ENCODE measurements at regions not wholly inside any gene's neighbourhood (a gene's known extent, or its start where the extent isn't known, plus 50 kb on each side); places are given as distances from the start of the nearest gene placed in this dataset.
"Not testable (repeated sequence)": the region's sequence is repeated elsewhere in the genome, so short reads cannot be mapped to it uniquely, and the experiment has no call there.

GRCh38 chr10:120109725-120110124 lies 217.2 kb downstream of the SEC23IP start:
- WGBS (ENCODE audit: insufficient coverage, insufficient read length) = no CpG with 5 or more reads among the region's 4 CpGs

DNA sequence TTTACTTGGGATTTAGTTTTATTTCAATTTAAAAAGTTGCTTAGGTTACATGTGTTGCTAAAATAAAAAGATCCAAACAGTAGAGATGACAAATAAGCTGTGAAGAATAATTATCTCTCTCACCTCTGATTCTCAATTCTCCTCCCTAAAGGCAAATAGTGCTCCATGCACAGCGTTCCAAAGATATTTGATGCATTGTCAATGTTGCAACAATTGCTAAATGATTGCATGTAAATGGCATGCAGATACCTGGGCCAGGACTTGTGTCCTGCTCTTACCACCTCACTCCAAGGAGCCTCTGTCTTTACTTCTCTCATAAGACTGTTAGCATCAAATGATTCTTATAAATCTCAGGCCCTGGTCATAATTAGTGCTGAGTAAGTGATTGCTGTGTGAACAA lies 217.7 kb downstream of the SEC23IP start:
- H3K36me3 ChIP-seq (ENCODE audit: control insufficient read depth, insufficient read depth, low read length) = no peaks in the 10 kb centered on the region
- no peaks in the 10 kb centered on the region for H3K9me3 ChIP-seq (ENCODE audit: control insufficient read depth, insufficient read depth, low read length)
- DNase-seq (ENCODE audit: low read depth, low spot score) = no peak
- no peaks in the 10 kb centered on the region for H3K27me3 ChIP-seq (ENCODE audit: control insufficient read depth, insufficient read depth, low read length)
- H3K4me1 ChIP-seq (ENCODE audit: control insufficient read depth, insufficient read depth, low read length) = no peaks in the 10 kb centered on the region
- H3K4me3 ChIP-seq (ENCODE audit: low read length) = no peak overlapping the region
- no peak overlapping the region for H3K27ac ChIP-seq (ENCODE audit: low read length)
- no CpG with 5 or more reads among the region's 1 CpG for WGBS (ENCODE audit: insufficient coverage, insufficient read length)

More at GRCh38 chr10:120109725-120110124, 217.2 kb downstream of the SEC23IP start:
- H3K4me3 ChIP-seq (ENCODE audit: low read length); DNase-seq (ENCODE audit: low read depth, low spot score); H3K36me3 ChIP-seq (ENCODE audit: control insufficient read depth, insufficient read depth, low read length); H3K4me1 ChIP-seq (ENCODE audit: control insufficient read depth, insufficient read depth, low read length); H3K9me3 ChIP-seq (ENCODE audit: control insufficient read depth, insufficient read depth, low read length); H3K27ac ChIP-seq (ENCODE audit: low read length); H3K27me3 ChIP-seq (ENCODE audit: control insufficient read depth, insufficient read depth, low read length): not testable (repeated sequence)

DNA sequence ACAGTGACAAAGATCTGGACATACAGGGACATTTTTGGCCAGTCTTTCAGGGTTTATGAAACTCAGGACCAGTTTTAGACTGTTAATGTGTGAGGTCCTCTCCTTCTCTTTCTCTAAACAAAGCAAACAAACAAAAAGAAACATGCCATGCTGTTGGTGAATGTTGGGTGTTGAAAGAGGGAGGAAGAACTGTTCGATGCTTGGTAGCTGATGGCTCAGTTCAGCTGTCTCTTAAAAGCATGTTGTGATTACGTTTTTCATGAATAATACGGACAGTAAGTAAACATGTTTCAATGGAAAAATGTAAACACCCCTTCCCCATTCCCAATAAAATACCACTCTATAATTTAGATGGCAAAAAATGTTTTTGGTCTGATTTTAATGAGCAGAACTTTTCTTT lies 219.1 kb downstream of the SEC23IP start:
- no peak for DNase-seq (ENCODE audit: low read depth, low spot score)
- H3K4me1 ChIP-seq (ENCODE audit: control insufficient read depth, insufficient read depth, low read length) = no peaks in the 10 kb centered on the region
- H3K9me3 ChIP-seq (ENCODE audit: control insufficient read depth, insufficient read depth, low read length) = no peaks in the 10 kb centered on the region
- WGBS (ENCODE audit: insufficient coverage, insufficient read length) = no CpG with 5 or more reads among the region's 3 CpGs
- H3K27me3 ChIP-seq (ENCODE audit: control insufficient read depth, insufficient read depth, low read length) = no peaks in the 10 kb centered on the region
- H3K27ac ChIP-seq (ENCODE audit: low read length) = no peak overlapping the region
- no peak overlapping the region for H3K4me3 ChIP-seq (ENCODE audit: low read length)
- H3K36me3 ChIP-seq (ENCODE audit: control insufficient read depth, insufficient read depth, low read length) = no peaks in the 10 kb centered on the region

DNA sequence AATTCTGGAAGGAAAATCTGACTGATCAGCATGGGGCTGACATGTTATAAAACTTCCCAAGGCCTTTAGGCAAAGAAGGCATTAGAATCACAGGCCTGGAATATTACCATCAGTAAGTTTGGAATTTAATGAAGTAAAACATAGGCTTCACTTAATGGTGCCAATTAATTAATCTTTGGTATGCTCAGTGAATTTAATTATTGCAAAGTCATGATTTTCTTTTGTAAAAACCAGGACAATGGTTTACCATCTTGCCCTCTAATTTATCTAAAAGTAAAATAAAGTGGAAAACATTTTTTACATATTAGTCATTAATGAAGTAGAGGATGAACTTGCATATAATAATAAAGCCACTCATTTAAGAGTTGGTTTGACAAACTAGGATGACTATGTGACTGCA lies 220.3 kb downstream of the SEC23IP start:
- Histone ChIP-seq H3K9me3 (ENCODE audit: control insufficient read depth, insufficient read depth, low read length) (no peaks in the 10 kb centered on the region), H3K4me3 (ENCODE audit: low read length) (no peak overlapping the region), H3K27me3 (ENCODE audit: control insufficient read depth, insufficient read depth, low read length) (no peaks in the 10 kb centered on the region), H3K36me3 (ENCODE audit: control insufficient read depth, insufficient read depth, low read length) (no peaks in the 10 kb centered on the region), H3K27ac (ENCODE audit: low read length) (no peak overlapping the region), H3K4me1 (ENCODE audit: control insufficient read depth, insufficient read depth, low read length) (no peaks in the 10 kb centered on the region)
- DNase-seq (ENCODE audit: low read depth, low spot score) = no peak

DNA sequence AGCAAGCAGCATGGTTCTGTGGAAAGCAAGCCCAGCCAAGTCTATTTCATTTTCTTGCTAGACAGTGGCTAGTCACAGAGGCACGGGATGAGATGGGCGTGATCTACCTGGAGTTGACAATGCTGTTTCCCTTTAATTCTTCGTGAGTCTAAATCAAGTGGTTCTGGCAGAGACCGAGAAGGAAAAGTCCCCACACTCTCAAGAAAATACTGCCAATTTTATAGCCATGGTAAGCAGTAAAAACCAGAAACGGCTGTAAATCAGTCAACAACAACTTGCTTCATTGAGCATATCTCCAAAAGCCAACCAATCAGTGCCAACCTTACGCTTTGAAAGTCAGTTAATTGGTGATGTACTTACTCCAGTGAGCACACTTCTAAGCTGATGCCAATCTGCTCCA lies 223.4 kb downstream of the SEC23IP start:
- no peak for DNase-seq (ENCODE audit: low read depth, low spot score)
- no CpG with 5 or more reads among the region's 6 CpGs for WGBS (ENCODE audit: insufficient coverage, insufficient read length)
- H3K27me3 ChIP-seq (ENCODE audit: control insufficient read depth, insufficient read depth, low read length) = no peaks in the 10 kb centered on the region

GRCh38 chr10:120121768-120122167 lies 229.2 kb downstream of the SEC23IP start:
- WGBS (ENCODE audit: insufficient coverage, insufficient read length) = no CpG with 5 or more reads among the region's 1 CpG
- Histone ChIP-seq H3K4me1 (ENCODE audit: control insufficient read depth, insufficient read depth, low read length) (no peaks in the 10 kb centered on the region), H3K36me3 (ENCODE audit: control insufficient read depth, insufficient read depth, low read length) (no peaks in the 10 kb centered on the region), H3K9me3 (ENCODE audit: control insufficient read depth, insufficient read depth, low read length) (no peaks in the 10 kb centered on the region), H3K27me3 (ENCODE audit: control insufficient read depth, insufficient read depth, low read length) (no peaks in the 10 kb centered on the region), H3K27ac (ENCODE audit: low read length) (no peak overlapping the region), H3K4me3 (ENCODE audit: low read length) (no peak overlapping the region)
- no peak for DNase-seq (ENCODE audit: low read depth, low spot score)

More for the DNA sequence above, 223.4 kb downstream of the SEC23IP start:
- Histone ChIP-seq H3K27ac (ENCODE audit: low read length) (no peak overlapping the region), H3K4me1 (ENCODE audit: control insufficient read depth, insufficient read depth, low read length) (no peaks in the 10 kb centered on the region), H3K9me3 (ENCODE audit: control insufficient read depth, insufficient read depth, low read length) (no peaks in the 10 kb centered on the region), H3K4me3 (ENCODE audit: low read length) (no peak overlapping the region), H3K36me3 (ENCODE audit: control insufficient read depth, insufficient read depth, low read length) (no peaks in the 10 kb centered on the region)

DNA sequence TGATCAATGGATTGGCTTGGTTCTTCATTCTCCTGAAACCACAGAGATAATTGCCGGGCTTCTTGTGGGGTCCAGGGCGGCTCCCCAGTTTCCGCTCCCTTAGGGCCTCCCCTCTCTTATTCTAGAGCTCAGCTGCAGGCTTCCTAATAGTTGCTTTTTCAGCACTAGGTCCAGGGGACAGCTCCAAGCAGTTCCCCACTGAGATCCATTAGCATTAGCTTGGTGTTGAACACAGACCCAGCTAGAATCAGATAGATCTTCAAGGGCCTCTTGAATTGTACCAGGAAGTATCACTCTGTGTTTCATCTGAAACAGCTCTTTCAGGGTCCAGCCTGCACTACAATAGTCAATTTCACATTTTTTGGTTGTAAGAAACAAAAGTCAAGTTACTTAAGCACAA lies 238.7 kb downstream of the SEC23IP start:
- DNase-seq (ENCODE audit: low read depth, low spot score) = peak; percentile 68
- no CpG with 5 or more reads among the region's 3 CpGs for WGBS (ENCODE audit: insufficient coverage, insufficient read length)

DNA sequence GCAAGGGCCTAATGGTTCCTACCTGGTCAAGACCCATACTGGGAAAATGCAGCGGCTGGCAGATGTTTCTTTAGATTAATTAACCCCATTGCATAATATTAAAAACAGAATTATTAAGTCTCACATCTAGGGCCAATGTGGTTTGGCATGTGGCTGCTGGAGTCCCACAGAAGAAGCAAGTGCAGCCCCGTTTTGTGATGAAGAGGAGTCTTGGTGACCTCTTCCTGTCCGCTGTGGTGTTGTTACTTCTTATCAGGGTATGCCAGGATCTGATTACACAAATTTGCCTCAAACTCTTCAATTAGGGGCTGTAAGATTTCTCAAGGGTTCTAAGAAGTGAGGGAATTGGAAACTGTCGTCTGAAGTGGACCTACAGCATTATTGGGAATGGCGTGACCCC lies 240.3 kb downstream of the SEC23IP start:
- WGBS (ENCODE audit: insufficient coverage, insufficient read length) = no CpG with 5 or more reads among the region's 5 CpGs
- no peak for DNase-seq (ENCODE audit: low read depth, low spot score)
- Histone ChIP-seq H3K27ac (ENCODE audit: low read length) (no peak overlapping the region), H3K27me3 (ENCODE audit: control insufficient read depth, insufficient read depth, low read length) (no peaks in the 10 kb centered on the region), H3K4me3 (ENCODE audit: low read length) (no peak overlapping the region), H3K36me3 (ENCODE audit: control insufficient read depth, insufficient read depth, low read length) (no peaks in the 10 kb centered on the region), H3K9me3 (ENCODE audit: control insufficient read depth, insufficient read depth, low read length) (no peaks in the 10 kb centered on the region), H3K4me1 (ENCODE audit: control insufficient read depth, insufficient read depth, low read length) (peaks cover 3% of the 10 kb centered on the region; the same call in 1 of the 2 replicates)

More for the DNA sequence above, 238.7 kb downstream of the SEC23IP start:
- Histone ChIP-seq H3K4me1 (ENCODE audit: control insufficient read depth, insufficient read depth, low read length) (peaks cover 8% of the 10 kb centered on the region; the same call in 1 of the 2 replicates), H3K36me3 (ENCODE audit: control insufficient read depth, insufficient read depth, low read length) (no peaks in the 10 kb centered on the region), H3K9me3 (ENCODE audit: control insufficient read depth, insufficient read depth, low read length) (no peaks in the 10 kb centered on the region), H3K27ac (ENCODE audit: low read length) (no peak overlapping the region), H3K27me3 (ENCODE audit: control insufficient read depth, insufficient read depth, low read length) (no peaks in the 10 kb centered on the region), H3K4me3 (ENCODE audit: low read length) (no peak overlapping the region)

- Histone ChIP-seq H3K36me3 (ENCODE audit: control insufficient read depth, insufficient read depth, low read length) (no peaks in the 10 kb centered on the region), H3K27ac (ENCODE audit: low read length) (no peak overlapping the region), H3K4me1 (ENCODE audit: control insufficient read depth, insufficient read depth, low read length) (0 out of 2 replicates have a peak, but pooled peaks cover 1% of the 10 kb centered on the region), H3K4me3 (ENCODE audit: low read length) (no peak overlapping the region), H3K27me3 (ENCODE audit: control insufficient read depth, insufficient read depth, low read length) (no peaks in the 10 kb centered on the region), H3K9me3 (ENCODE audit: control insufficient read depth, insufficient read depth, low read length) (no peaks in the 10 kb centered on the region)
- no CpG with 5 or more reads among the region's 3 CpGs for WGBS (ENCODE audit: insufficient coverage, insufficient read length)
- no peak for DNase-seq (ENCODE audit: low read depth, low spot score)
Measured at GRCh38 chr10:120138689-120139088, 246.2 kb downstream of the SEC23IP start.

GRCh38 chr10:120145107-120145506 lies 252.6 kb downstream of the SEC23IP start:
- no peak overlapping the region for H3K4me3 ChIP-seq (ENCODE audit: low read length)
- no CpG with 5 or more reads among the region's 5 CpGs for WGBS (ENCODE audit: insufficient coverage, insufficient read length)
- no peak overlapping the region for H3K27ac ChIP-seq (ENCODE audit: low read length)
- H3K36me3 ChIP-seq (ENCODE audit: control insufficient read depth, insufficient read depth, low read length) = no peaks in the 10 kb centered on the region
- no peaks in the 10 kb centered on the region for H3K4me1 ChIP-seq (ENCODE audit: control insufficient read depth, insufficient read depth, low read length)
- no peaks in the 10 kb centered on the region for H3K27me3 ChIP-seq (ENCODE audit: control insufficient read depth, insufficient read depth, low read length)
- DNase-seq (ENCODE audit: low read depth, low spot score) = no peak
- H3K9me3 ChIP-seq (ENCODE audit: control insufficient read depth, insufficient read depth, low read length) = no peaks in the 10 kb centered on the region

GRCh38 chr10:120156614-120157274 lies 264.2 kb downstream of the SEC23IP start:
- H3K27ac ChIP-seq (ENCODE audit: low read length) = no peak overlapping the region
- H3K9me3 ChIP-seq (ENCODE audit: control insufficient read depth, insufficient read depth, low read length) = no peaks in the 10 kb centered on the region
- H3K4me3 ChIP-seq (ENCODE audit: low read length) = no peak overlapping the region
- WGBS (ENCODE audit: insufficient coverage, insufficient read length) = no CpG with 5 or more reads among the region's 5 CpGs
- no peak for DNase-seq (ENCODE audit: low read depth, low spot score)
- no peaks in the 10 kb centered on the region for H3K36me3 ChIP-seq (ENCODE audit: control insufficient read depth, insufficient read depth, low read length)
- no peaks in the 10 kb centered on the region for H3K4me1 ChIP-seq (ENCODE audit: control insufficient read depth, insufficient read depth, low read length)
- no peaks in the 10 kb centered on the region for H3K27me3 ChIP-seq (ENCODE audit: control insufficient read depth, insufficient read depth, low read length)
